SH-SY5Y (cell line): ENCODE measurements at regions not wholly inside any gene's neighbourhood (a gene's known extent, or its start where the extent isn't known, plus 50 kb on each side); places are given as distances from the start of the nearest gene placed in this dataset.

ENCODE experiments used
- GATA2 ChIP-seq: IDR thresholded peaks from 2 replicates; pipeline ENCODE4 v1.6.1; 2011; ENCODE audit warnings: mild to moderate bottlenecking, low read depth, low read length
- GATA3 ChIP-seq: IDR thresholded peaks from 2 replicates; pipeline ENCODE4 v1.6.1; 2011; ENCODE audit warnings: low read depth, mild to moderate bottlenecking, low read length, moderate library complexity

DNA sequence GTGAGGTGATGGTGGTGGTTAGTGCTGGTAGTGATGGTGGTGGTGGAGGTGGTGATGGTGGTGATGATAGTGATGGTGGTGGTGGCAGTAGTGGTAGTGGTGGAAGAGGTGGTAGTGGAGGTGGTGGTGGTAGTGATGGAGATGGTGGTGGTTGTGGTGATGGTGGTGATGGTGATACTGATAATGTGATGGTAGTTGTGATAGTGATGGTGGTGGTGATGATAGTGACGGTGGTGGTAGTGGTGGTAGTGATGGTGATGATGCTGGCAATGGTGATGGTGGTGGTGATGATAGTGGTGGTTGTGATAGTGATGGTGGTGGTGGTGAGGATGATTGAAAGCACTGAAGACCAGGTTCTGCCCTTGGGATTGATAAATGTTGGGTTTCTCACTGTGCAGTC, 85.2 kb upstream of the SLC1A3 start:
- TF ChIP-seq GATA3 (no peak), GATA2 (no peak)

DNA sequence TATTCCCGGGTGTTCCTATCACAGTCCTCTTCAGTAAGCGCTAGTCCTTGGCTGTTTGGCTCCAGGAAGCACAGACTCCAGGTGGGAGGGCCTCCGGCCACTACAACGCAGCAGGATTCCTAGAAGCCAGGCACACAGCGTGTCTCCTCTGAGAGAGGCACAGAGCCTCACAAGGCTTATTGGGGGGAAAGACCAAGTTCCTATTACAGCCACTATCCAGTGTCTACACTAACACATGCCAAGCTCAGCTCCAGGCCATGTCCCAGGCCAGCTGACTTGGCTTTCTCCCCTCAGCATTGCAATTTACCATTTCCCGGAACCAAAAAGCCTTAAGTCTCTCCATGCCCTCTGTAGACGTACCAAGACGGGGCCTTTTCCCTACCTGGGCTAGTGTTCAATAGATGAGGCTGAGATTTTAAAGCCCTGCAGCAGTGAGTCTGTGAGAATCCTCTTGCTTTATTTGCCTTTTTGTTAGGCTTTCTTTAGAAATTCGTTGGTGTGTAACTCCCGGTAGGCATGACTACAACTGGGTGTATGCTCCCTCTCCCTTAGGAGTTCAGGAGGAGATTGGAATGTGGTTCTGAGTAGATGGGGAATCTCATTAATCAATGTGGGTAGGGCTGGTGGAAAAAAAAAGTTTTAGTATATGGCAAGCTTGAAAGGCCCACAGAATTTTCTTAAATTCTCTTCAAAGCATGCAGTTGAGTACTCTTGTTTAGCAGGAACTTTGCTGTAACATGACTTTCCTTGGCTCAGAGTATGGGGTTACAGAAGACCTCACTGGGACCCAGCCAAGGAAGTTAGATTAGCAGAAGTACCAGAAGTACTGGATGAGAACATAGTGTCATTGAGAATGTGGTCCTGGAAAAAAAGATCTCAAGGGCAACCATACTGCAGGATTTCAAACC, 84.3 kb upstream of the SLC1A3 start:
- no peak for TF ChIP-seq GATA3
- TF ChIP-seq GATA2: no peak

DNA sequence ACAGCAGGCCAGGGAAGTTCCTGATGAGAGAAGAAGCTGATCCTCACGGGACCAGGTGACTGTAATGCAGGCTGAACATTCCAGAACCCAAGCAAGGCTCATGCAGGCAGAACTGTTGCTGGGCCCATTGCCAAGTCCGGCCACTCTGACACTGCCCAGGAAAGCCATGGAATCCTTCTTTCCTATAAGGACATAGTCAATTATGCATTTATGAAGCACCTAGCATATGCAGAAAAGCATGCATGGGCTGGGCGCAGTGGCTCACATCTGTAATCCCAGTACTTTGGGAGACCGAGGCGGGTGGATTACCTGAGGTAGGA, 83.7 kb upstream of the SLC1A3 start:
- TF ChIP-seq GATA2: no peak
- no peak for TF ChIP-seq GATA3

DNA sequence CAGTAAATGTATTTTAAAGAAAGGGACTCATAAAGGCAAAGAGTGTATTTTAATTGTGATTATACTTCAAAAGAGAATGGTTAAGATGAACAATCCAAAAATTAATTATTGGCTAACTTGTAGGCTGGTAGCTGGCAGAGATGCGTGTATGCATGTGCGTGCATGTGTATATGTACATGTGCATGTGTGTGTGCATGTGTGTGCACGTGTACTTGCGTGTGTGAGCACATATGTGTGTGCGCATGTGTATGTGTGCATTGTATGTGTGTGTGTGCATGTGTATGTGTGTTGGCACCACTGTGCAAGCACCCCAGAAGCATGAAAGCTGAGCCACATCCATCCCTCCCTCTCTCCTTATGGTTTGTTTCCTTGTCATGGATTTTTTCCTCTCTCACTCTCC, 83.0 kb upstream of the SLC1A3 start:
- TF ChIP-seq GATA3 (no peak), GATA2 (no peak)

DNA sequence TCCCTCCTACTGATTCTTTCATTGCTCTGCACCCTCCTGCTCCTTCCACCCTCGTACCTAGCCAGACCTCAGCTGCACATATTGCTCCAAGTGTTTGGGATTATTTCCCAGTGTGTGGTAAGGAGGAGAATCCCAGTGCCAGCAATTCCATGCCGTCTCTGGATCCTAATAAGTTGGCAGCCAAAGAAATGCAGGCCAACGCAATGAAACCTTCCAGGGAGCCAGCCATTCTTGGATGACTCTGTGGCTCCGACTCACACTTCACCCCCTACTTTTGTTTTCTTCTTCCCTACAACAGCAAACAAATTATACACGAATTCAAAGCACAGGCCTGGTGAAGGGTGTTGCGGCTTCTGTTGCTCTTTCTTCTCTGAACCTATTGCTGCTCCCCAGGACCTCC, 82.5 kb upstream of the SLC1A3 start:
- no peak for TF ChIP-seq GATA3
- no peak for TF ChIP-seq GATA2

DNA sequence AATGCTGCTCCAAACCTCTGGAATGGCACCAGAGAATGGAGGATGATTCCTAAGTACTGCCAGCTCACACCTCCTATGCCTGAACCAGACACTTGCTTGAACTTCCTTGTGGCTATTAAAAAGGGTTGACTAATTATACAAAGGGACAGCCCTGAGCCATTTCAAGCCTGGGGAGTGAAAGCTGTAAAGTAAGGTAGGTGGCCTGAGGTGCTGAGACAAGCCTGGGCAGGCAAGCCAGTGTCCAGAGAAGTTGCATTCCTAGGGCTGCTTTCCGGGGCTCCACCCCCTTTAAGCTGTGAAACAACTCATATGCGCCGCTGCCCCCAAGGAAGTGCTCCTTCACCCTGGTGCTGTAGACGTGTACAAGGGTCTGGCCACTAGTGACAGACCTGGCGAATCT, 79.9 kb upstream of the SLC1A3 start:
- TF ChIP-seq GATA3 (no peak), GATA2 (no peak)

DNA sequence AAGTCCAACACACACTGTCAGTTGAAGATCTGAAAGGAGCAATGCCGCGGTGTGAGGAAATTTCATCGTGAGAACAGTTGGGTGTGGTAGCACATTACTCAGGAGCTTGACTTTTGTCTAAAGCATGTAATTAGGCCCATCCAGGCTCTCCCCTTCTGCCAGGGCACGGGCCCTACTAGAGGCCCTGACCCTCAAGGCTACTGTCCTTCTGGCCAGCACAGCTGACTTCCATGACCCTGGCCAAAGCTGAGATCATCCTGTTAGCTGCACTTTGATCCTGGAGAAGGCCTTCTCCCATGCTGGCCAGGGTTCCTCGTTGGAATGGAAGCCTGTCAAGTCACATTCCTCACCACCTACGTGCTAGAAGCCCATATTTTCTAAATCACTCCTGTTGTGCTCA, 77.8 kb upstream of the SLC1A3 start:
- TF ChIP-seq GATA3 (no peak), GATA2 (no peak)

DNA sequence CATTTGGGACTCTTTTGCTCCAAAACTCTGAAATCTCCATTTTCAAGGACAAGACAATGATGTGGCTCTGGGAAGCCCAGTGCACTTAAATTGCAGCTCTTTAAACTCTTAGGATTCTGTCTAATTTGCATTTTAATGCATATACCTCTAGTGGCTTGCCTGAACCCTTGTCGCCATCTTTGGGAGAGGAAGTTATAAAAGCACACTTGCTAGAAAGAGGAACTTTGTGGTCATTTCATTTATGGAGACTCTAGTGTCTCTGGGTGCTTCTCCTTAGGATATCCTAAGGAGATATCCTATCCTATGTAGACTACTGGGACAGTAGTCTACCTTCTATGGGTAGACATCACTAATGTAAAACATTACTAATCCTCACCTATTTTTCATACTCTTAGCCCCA, 77.3 kb upstream of the SLC1A3 start:
- no peak for TF ChIP-seq GATA3
- no peak for TF ChIP-seq GATA2

DNA sequence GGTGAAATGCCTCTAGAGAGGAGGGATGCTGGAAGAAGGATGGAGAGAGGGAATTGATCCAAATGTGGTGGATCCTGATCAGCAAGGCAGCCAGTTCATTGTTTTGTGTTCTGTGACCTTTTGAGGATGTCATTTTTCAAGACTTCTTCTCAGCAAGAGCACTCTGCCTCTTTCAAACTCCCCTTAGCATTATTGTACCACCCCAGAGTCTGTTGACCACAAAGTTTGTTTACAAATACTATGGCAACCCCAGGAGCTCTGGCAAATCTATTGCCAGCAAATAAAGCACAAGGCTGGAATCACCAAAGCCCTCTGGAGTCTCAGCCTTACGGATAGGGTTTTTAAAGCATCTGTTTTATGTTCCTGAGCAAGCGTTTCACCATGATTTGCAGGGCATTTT, 76.2 kb upstream of the SLC1A3 start:
- TF ChIP-seq GATA2 (no peak), GATA3 (no peak)

DNA sequence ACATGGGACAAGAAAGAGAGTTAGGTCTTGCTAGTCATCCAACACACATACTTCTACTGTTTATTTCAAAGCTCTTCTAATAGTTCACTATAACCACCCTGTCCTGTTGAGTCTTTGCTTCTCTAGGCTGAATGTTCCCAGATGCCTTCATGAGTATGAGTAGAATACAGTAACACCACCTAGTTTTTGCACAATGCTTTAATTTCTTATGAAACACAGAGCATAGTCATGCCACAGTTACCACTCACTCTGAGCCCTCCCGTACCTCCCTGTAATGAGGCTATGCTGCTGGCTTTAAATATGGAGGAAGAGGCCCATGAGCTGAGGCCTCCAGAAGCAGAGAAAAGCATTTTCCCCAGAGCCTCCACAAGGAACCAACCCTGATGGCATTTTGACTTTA, 75.0 kb upstream of the SLC1A3 start:
- TF ChIP-seq GATA2: no peak
- no peak for TF ChIP-seq GATA3

DNA sequence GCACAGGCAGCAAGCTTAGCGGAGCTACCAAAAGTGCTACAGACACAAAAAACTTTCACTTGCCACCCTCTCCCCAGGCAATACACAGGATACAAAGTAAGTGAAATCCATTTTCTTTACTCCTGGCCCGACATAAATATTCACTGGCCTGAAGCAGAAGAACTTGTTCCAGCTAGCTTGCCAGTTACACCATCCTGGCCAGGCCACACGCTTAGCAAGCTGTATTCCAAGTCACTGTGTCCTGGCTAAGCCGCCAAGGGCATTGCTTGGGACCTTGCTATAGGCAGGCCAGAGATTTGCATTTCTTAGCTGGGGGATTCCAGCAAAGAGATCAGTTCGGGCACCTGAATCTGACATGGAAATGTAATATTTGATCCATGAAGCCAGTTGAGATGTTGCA, 71.0 kb upstream of the SLC1A3 start:
- no peak for TF ChIP-seq GATA3
- TF ChIP-seq GATA2: no peak

DNA sequence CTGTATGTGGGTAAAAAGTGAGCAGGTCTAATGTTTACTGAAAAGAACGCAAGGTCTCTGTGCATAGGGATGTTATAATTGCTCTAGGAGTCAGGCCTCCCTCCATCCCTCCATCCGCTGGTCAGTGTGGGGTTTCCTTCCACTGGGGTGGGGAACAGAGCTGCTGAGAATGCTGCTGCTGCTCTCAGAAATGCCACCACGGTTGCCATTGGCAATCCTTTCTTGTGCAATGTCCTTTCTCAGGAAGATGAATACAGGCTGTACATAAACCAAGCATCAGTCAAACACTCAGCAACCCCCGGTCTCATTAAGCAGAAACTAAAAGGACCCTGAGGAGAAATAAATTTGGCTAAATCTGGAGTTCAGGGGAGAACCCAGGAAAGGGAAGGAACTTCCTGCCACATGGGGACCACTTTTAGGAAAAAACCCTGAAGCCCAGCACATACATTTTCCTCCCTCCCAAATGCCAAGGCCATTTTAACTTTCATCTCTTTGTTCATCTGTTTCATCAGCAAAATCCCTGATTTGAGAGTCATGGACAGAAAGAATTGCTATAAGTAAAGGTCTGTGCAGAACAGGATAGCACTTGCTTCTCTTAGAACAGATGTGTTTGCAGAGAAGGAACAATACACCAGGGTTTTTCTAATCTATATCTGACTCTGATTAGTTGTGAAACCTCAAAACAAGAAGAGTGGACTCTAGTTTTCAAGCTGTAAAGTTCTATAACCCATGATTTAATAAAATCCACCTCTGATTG, 70.4 kb upstream of the SLC1A3 start:
- no peak for TF ChIP-seq GATA3
- no peak for TF ChIP-seq GATA2

DNA sequence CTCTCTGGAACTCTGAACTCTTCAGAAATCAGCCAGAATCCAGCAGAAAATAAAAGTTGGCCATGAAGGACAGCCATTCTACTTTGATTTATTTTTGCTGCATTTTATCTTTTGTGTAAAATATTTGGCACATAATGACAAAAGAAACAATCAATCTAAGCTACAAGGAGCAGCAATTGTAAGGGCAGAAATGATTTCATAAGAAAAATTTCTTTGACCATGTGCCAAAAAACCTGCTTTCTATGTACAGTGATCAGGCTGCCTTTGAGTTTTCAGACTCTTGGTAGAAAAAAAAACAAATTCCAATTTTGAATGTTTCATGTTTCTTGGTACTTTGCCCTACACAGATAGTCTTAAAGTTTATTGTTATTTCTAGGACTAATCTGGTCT, 69.8 kb upstream of the SLC1A3 start:
- no peak for TF ChIP-seq GATA3
- no peak for TF ChIP-seq GATA2

DNA sequence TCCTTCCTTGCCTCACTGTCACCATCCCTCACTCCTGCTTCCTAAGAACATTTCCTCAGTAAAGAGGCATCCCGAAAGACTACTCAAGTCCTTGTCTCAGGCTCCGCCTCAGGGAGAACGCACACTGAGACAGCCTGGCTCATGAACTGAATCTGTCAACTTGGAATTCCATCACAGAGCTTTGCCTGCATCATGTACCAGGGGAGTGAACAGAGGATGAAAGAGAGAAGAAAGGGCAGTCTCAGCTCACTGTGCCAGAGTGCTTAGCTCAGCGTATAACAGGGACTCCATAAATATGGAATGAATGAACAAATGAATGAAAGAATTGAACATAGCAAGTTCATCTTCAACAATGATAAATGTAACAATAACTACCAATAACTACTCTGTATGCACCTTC, 68.7 kb upstream of the SLC1A3 start:
- TF ChIP-seq GATA2 (no peak), GATA3 (no peak)
